Spleen (tissue), 11 donors: ENCODE measurements at regions not wholly inside any gene's neighbourhood (a gene's known extent, or its start where the extent isn't known, plus 50 kb on each side); places are given as distances from the start of the nearest gene placed in this dataset.

Experiments
- DNase-seq: peaks from one replicate; pipeline ENCODE4 v3.0.0-alpha.2; 2020
- H3K27ac ChIP-seq, 8 donors: fragments of 200-600 bp; sonication (generic) in 7 of 8; 1 replicate in 4 of 8; 2 replicates in 4 of 8; pipeline versions ENCODE4 v1.5.0 to v1.8.0; 2016 to 2021; ENCODE audit warnings: inconsistent platforms in 4 of 8, mild to moderate bottlenecking in 4 of 8, moderate library complexity in 1 of 8
- H3K27me3 ChIP-seq, 7 donors: fragments of 200-600 bp; sonication (generic) in 6 of 7; replicated peaks in 1 of 7; 1 replicate in 4 of 7; 2 replicates in 3 of 7; pipeline versions ENCODE4 v1.5.0 to v1.8.0; 2016 to 2021; ENCODE audit warnings: inconsistent platforms in 3 of 7, mild to moderate bottlenecking in 1 of 7
- H3K36me3 ChIP-seq, 6 donors: fragments of 200-600 bp; sonication (generic) in 5 of 6; 1 replicate in 4 of 6; 2 replicates in 2 of 6; pipeline versions ENCODE4 v1.5.0 to v1.8.0; 2016 to 2021; ENCODE audit warnings: inconsistent platforms in 2 of 6
- H3K4me1 ChIP-seq, 6 donors: fragments of 200-600 bp; sonication (generic) in 5 of 6; 1 replicate in 3 of 6; 2 replicates in 3 of 6; pipeline versions ENCODE4 v1.5.0 to v1.8.0; 2016 to 2021; ENCODE audit warnings: inconsistent platforms in 3 of 6
- H3K4me3 ChIP-seq, 8 donors: fragments of 200-600 bp; sonication (generic) in 7 of 8; 1 replicate in 4 of 8; 2 replicates in 4 of 8; pipeline versions ENCODE4 v1.5.0 to v1.8.0; 2016 to 2021; ENCODE audit warnings: inconsistent platforms in 4 of 8, mild to moderate bottlenecking in 4 of 8, moderate library complexity in 2 of 8
- H3K9me3 ChIP-seq, 8 donors: fragments of 200-600 bp; sonication (generic) in 7 of 8; 1 replicate in 4 of 8; 2 replicates in 4 of 8; pipeline versions ENCODE4 v1.5.0 to v1.8.0; 2016 to 2021; ENCODE audit warnings: inconsistent platforms in 4 of 8
- POLR2A ChIP-seq, 3 donors: fragments of 450-650 bp; IDR thresholded peaks; one replicate each; pipeline ENCODE4 v1.5.1; 2017; ENCODE audit warnings: antibody characterized with exemption in 3 of 3, mild to moderate bottlenecking in 1 of 3
- POLR2AphosphoS5 ChIP-seq, 3 donors: sonication (generic); formaldehyde crosslinking; IDR thresholded peaks; one replicate each; pipeline ENCODE4 v1.5.1; 2017; ENCODE audit warnings: antibody characterized with exemption in 3 of 3
- WGBS, 5 donors: extraction: QIAGEN DNeasy Blood & Tissue Kit in 3 of 5; methylation state at CpG; one replicate each; pipeline versions ENCODE4 v1.1.5 to v1.1.7; 2013 to 2018; 5-methylcytosine and 5-hydroxymethylcytosine counted together
- intact Hi-C: fragments of 100-400 bp; cut with DNase I; formaldehyde crosslinking; loops from one replicate; pipeline ENCODE4 v1.15.0; 2023; ENCODE audit warnings: low total_unique reads
- TF ChIP-seq, protein P1 (sequence below), 11 experiments: fragments of 200-600 bp in 7 of 11; fragments of 450-650 bp in 4 of 11; sonication (generic) in 4 of 11; IDR thresholded peaks in 8 of 11; conservative IDR thresholded peaks in 3 of 11; 1 replicate in 7 of 11; 2 replicates in 4 of 11; pipeline versions ENCODE4 v1.4.0 to v1.8.0; 2016 to 2021; ENCODE audit warnings: antibody characterized with exemption in 11 of 11, inconsistent platforms in 4 of 11, mild to moderate bottlenecking in 1 of 11
- donor health status: healthy with polysubstance abuse.
- donor health status: DM: no; HTN: no; CAD: no; lungs with moderate emphysema.
- donor health status: DM: no; HTN: no; CAD: no.
- donor health status: Bipolar disorder and iron deficiency.
- donor health status: healthy.
- donor health status: DM: no; HTN: no; CAD: no.
- donor health status: DM: yes; HTN: yes; CAD: no.

DNA sequence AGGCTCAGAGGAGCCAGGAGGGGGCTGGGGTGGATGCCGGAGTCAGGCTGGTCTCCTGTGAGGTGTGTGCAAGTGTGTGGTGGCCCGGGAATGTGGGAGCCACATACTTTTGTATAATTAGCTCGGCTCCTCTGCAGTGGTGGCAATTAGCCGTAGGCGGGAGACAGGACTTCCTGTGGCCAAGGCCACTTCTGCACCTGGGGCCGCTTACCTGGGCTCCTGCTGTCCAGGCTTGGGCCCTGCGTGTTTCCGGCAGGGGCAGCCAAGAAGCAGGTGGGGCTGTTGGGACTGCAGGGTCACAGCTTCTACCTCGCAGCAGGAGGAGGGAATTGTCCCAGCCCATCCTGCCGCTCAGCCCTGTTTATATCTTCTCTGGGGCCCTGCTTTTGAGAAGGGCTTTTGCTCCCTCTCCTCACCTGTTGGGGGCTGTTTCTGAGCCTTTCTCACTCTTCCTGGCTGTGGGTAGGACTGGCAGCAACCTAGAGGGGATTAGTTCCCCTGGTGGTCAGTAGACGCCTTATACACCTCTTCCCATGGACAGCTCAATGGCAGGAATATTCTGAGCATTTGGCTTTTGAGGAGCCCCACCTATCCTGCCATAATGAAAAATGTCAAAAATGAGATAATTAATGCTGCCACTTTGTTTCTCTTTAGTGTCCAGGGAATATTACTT lies 145.4 kb upstream of the PITX1 start:
- H3K27me3 ChIP-seq, result peaks cover 0 to 42% (median 0%) of the 10 kb centered on the region in 7 donors
- H3K27ac ChIP-seq, result no peak overlapping the region
- intact Hi-C loops, result no loop called here
- 61 to 79% (median 64%) methylated on average over 6 to 11 of the region's 11 CpGs for WGBS, 5 donors
- no peak overlapping the region for H3K4me3 ChIP-seq
- no peak for DNase-seq
- H3K36me3 ChIP-seq, result no peaks in the 10 kb centered on the region
- H3K4me1 ChIP-seq, result no peaks in the 10 kb centered on the region
- TF ChIP-seq, protein P1, sequence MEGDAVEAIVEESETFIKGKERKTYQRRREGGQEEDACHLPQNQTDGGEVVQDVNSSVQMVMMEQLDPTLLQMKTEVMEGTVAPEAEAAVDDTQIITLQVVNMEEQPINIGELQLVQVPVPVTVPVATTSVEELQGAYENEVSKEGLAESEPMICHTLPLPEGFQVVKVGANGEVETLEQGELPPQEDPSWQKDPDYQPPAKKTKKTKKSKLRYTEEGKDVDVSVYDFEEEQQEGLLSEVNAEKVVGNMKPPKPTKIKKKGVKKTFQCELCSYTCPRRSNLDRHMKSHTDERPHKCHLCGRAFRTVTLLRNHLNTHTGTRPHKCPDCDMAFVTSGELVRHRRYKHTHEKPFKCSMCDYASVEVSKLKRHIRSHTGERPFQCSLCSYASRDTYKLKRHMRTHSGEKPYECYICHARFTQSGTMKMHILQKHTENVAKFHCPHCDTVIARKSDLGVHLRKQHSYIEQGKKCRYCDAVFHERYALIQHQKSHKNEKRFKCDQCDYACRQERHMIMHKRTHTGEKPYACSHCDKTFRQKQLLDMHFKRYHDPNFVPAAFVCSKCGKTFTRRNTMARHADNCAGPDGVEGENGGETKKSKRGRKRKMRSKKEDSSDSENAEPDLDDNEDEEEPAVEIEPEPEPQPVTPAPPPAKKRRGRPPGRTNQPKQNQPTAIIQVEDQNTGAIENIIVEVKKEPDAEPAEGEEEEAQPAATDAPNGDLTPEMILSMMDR (IDR thresholded peaks at IDR 0.05 in 8 of 11, conservative IDR thresholded peaks at IDR 0.05 in 3 of 11), result no peak
- no peak for TF ChIP-seq POLR2AphosphoS5 (IDR thresholded peaks at IDR 0.05)
- TF ChIP-seq POLR2A (IDR thresholded peaks at IDR 0.05), result no peak
- no peaks in the 10 kb centered on the region for H3K9me3 ChIP-seq

DNA sequence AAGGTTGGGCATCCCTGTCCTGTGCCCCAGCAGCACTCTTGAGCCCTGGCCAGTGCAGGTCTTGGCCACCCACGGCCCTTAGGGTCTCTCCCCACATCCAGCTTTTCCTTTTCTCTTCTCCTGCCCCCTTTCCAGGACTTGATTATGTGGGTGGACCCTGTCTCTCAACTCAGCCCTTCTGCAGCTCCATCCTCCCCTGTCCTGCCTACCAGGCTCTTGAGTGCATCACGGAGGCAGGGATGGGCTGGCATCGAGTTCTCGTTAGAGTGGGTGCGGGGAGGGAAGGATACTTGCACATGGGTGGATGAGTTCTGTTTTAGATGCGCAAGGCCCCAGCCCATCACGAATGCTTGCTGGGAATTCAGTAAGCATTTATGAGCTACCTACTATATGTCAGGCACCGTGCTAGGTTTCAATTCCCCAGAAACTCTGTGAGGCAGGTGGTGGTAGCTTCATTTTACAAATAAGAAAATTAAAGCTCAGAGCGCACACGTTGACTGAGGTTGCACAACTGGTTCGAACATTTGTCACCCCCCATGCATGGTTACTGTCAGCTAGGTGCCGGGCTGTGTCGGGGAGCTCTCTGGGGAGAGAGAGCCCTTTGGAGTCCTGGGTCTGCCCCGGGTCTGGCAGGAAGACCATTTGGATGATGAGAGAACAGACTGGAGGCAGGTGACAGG lies 144.6 kb upstream of the PITX1 start:
- DNase-seq, result no peak
- no peak for TF ChIP-seq POLR2A (IDR thresholded peaks at IDR 0.05)
- TF ChIP-seq, protein P1 (IDR thresholded peaks at IDR 0.05 in 8 of 11, conservative IDR thresholded peaks at IDR 0.05 in 3 of 11), result no peak
- TF ChIP-seq POLR2AphosphoS5 (IDR thresholded peaks at IDR 0.05), result no peak
- Histone ChIP-seq H3K27me3 (peaks cover 0 to 44% (median 0%) of the 10 kb centered on the region in 7 donors), H3K4me1 (no peaks in the 10 kb centered on the region), H3K9me3 (no peaks in the 10 kb centered on the region), H3K36me3 (no peaks in the 10 kb centered on the region), H3K4me3 (no peak overlapping the region), H3K27ac (no peak overlapping the region)
- WGBS, 5 donors, result 65 to 78% (median 77%) methylated on average over 14 of the region's 14 CpGs
- intact Hi-C loops, result no loop called here

DNA sequence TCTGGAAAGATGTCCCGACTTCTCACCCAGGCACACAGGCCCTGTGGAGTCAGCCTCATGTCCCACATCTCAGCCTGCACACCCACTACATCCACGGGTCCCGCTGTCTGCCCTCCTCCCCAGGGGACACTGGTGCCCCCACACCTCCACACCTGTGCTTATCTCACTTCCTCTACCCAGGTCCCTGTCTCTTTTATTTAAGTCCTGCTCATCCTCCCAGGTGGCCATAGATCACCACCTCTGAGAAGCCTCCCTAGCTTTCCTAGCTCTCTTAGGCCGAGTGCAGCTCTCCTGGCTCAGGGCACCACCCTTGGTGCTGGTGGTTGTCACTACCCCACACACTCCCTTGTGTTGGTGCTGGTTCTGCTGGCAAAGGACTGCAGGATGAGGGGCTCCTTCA lies 143.6 kb upstream of the PITX1 start:
- no peak for TF ChIP-seq POLR2AphosphoS5 (IDR thresholded peaks at IDR 0.05)
- no peak for TF ChIP-seq POLR2A (IDR thresholded peaks at IDR 0.05)
- TF ChIP-seq, protein P1 (IDR thresholded peaks at IDR 0.05 in 8 of 11, conservative IDR thresholded peaks at IDR 0.05 in 3 of 11), result no peak
- Histone ChIP-seq H3K27me3 (peaks cover 0 to 54% (median 0%) of the 10 kb centered on the region in 7 donors), H3K4me3 (no peak overlapping the region), H3K4me1 (no peaks in the 10 kb centered on the region), H3K9me3 (no peaks in the 10 kb centered on the region), H3K27ac (no peak overlapping the region), H3K36me3 (no peaks in the 10 kb centered on the region)
- intact Hi-C loops, result no loop called here
- WGBS, 5 donors, result 53 to 82% (median 70%) methylated on average over 3 to 4 of the region's 4 CpGs
- no peak for DNase-seq

DNA sequence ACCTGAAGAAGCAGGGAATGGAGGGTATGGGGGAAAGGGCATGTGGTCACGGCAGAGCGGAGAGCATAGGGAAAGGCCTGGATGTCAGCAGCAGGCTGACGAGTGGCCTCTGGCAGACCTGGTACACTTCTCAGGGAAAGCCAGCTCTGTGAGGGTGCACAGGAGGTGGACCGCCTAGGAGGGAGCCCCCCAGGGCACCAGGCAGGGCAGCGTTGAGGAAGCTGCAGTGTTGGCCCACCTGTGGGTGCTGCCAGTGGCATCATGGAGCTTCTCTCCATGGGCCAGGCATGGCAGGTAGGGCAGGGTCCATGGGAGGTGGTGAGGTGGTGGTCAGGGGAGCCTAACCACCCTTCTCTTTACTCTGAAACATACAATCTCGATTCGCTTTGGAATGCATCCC lies 143.0 kb upstream of the PITX1 start:
- H3K9me3 ChIP-seq, result no peaks in the 10 kb centered on the region
- H3K27ac ChIP-seq, result no peak overlapping the region
- TF ChIP-seq POLR2A (IDR thresholded peaks at IDR 0.05), result no peak
- no peaks in the 10 kb centered on the region for H3K36me3 ChIP-seq
- intact Hi-C loops, result no loop called here
- H3K4me3 ChIP-seq, result no peak overlapping the region
- DNase-seq, result no peak
- H3K4me1 ChIP-seq, result no peaks in the 10 kb centered on the region
- peaks cover 0 to 60% (median 0%) of the 10 kb centered on the region in 7 donors for H3K27me3 ChIP-seq
- 85 to 91% (median 89%) methylated on average over 7 of the region's 7 CpGs for WGBS, 5 donors
